GM15510 (cell line): ENCODE measurements at regions not wholly inside any gene's neighbourhood (a gene's known extent, or its start where the extent isn't known, plus 50 kb on each side); places are given as distances from the start of the nearest gene placed in this dataset.

Experiments
- POLR2A ChIP-seq: IDR thresholded peaks from 3 replicates; pipeline ENCODE4 v1.6.1; 2011; ENCODE audit warnings: borderline replicate concordance; ENCODE audit not compliant: insufficient read length; ENCODE audit errors: extremely low read depth

DNA sequence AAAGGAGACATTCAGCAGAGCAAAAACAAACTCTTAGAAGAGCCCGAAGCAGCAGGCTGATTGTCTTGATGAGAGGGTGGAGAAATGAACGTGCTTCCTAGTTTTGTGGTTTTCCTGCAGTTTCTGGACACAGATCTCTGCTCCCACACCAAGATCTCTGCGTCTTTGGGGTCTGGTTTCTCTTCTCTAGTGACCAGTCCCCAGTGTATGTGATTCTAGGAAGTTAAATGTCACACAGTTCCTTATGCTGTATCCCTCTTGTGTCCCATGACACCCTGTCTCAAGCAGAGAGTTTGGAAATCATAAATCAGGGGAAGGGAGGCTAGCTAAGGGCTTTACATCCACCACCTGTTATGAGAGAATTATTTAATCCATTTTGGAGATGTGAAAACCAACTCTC lies 55.4 kb upstream of the KLF14 start:
- no peak for TF ChIP-seq POLR2A

DNA sequence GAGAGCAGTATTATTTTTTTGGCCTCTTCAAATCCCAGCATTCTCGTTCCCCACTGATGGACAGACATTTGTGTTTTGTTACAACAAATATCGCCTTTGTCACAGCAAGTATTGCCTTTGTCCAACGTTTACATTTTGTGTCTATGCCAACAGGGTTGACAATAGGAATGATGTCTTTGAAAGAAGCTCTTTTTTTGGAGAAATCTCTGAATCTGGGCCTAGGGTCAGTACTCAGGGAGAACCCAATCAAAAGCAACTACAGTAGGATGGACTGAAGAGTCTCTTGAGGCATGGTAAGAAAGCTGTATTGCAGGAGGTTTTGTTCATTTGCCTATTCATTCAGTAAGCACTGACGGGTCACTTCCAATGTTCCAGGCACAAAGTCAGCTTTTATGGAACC lies 57.7 kb upstream of the KLF14 start:
- no peak for TF ChIP-seq POLR2A

DNA sequence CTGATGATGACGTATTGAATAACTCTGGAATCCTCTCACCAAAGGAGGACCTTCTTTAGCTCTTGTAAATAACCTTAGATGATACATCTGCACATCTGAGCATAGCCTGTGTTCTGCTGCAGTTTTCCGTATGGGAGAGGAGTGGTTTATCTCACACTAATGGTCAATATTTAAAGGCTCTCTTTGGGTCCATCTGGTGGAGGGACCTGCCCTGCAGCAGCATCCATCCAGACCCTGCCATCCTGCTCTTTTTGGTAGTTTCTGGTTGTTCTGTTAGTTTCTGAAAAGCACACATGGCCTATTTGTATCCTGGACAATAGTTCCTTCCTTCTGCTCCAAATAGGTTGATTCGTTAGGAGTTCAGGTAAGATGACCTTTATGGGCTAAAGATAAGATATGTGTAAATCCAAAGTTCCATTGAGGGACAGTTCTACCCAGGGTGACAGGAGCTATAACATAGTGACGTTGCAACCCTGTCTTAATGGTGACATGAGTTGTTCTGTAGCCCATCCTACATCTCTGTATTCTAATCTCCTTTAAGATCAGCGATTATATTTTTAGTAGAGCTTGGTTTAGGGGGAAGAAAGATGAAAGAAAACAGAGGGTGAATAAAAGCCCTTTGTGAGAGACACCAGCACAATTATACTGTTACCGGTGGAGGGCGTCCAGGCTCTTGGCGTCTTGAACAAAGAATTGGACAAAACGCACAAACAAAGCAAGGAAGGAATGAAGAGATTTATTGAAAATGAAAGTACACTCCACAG lies 60.0 kb upstream of the KLF14 start:
- TF ChIP-seq POLR2A, result no peak

DNA sequence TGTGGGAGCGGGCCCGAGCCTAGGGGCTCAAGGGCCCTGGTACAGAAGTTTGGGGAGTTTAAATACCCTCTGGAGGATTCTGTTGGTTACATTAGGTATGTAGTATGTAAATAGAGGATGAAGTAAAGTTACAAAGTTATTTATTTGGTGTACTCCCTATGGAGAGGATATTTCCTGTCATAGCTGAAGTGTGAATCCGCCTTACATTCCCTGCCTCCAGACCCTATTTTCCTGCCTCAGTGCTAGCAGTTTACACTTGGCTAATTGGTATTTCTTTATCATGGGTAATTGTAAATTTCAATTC lies 60.6 kb upstream of the KLF14 start:
- no peak for TF ChIP-seq POLR2A

DNA sequence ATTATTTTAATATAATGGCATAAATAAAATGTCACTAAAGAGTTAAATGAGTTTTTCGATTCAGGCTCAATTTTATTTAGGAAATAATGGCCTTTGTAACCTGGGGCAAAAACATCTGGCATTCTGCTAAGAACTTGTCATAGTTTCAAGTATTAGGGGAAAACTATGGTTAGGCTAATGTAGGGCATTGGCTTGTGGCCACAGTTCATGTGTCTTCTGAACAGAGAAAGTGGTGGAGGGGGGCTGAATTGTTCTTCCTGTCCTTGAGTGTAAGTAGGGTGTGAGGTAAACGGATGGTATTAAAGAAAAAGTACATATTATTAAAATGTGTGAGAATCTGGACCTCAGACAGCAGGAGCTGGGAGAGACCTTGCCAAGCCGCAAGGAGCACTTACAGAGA lies 69.1 kb upstream of the KLF14 start:
- TF ChIP-seq POLR2A, result no peak

DNA sequence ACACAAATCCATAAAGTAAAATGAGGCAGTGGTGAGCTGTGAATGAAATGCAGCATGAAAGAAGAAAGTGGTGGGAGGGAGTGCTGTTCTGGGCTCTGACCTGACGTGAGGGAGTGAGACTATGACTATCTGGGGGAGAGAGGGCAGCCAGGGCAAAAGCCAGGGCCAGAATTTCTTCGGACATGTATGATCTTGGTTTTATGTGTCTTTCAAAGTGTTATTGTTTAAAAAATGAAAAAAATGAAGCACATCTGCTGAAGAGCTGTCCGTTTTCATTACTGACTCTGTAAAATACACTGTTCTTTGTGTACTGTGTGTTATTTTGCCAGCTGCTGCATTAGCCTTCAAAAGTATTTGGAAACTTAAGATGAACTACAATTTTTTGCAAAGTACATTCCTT lies 70.2 kb upstream of the KLF14 start:
- TF ChIP-seq POLR2A, result no peak

DNA sequence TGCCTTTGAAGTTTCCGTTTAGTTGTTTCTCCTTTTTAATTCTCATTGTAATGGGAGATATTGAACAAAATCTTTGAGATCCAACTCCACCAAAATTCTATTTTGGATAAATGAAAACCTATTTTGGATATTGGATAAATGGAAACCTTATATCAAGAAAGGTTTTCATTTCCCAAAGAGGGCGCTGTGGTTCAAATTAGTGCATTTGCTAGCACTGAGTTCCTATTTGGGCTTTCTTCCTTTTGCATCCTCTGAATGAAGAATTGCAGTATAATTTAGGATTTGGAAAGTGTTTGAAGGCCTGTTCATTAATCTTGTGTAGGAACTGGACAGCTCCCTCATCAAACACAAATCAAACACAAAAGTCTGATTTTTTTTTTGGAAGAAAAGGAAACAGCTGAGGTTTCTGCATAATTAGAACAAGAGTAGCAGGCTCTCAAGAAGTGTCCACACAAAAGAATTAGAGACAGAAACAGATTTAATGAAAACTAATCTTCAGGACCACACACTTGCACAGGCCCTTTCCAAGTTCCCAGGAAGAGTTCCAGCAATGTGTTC lies 80.8 kb upstream of the KLF14 start:
- TF ChIP-seq POLR2A, result no peak

DNA sequence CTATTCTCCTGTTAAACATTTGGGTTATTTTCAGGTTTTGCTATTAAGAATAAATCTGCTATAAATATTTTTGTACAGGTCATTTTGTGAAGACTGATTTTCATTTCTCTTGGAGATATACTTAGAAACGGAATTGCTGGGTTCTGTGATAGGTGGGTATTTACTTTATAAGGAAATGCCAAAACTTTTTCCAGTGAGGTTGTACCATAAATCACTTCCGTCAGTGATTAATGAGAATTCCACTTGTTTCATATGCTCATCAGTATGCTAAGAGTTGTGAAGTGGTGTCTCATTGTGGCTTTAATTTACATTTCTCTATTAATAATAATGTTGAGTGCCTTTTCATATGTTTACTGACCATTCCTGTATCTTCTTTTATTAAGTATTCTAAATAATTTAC lies 84.0 kb upstream of the KLF14 start:
- no peak for TF ChIP-seq POLR2A

DNA sequence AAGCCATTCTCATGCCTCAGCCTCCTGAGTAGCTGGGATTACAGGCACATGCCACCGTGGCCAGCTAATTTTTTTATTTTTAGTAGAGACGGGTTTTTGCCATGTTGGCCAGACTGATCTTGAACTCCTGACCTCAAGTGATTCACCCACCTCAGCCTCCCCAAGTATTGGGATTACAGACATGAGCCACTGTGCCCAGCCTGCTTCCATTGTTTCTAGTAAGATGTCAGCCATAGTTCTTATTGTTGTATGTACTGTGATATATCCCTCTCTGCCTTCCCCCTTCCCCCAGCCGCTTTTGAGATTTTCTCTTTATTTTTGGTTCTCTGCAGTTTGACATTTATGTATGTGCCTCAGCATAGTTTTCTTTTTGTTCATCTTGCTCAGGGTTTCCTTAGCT lies 87.9 kb upstream of the KLF14 start:
- no peak for TF ChIP-seq POLR2A

DNA sequence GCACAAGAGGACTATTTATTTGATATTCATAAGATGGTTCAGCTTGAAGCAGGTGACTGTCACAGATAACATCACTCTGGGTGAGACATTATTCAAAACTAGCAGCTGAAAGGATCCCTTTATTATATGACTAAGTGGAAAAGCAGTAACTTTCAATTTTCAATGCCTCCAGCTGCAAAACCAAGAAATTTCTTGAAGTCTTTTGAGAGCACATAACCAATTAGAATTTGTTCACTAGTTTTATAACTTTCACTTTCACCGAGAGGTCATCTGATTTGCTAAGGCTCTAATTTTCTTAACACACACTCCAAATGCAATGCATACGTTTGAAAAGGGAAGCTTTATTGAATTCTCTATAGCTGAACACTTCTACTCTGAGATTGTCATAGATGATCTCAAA lies 88.6 kb upstream of the KLF14 start:
- TF ChIP-seq POLR2A, result no peak

DNA sequence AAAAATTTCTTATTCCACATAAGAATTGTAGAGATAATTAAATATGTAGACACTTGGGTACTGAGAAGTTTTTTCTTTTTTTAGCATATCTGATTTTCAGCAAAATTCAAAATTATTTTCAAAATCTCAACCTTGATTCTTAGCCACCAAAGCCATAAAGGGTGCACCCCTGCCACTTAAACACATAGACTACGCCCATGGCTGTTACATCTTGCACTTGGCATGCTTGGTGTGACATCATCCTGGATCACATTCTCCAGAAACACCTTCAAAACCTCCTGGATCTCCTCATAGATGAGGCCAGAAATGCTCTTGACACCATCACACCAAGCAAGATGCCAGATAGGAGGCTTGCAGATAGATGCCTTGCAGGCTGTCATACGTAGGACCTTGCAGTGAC lies 89.1 kb upstream of the KLF14 start:
- no peak for TF ChIP-seq POLR2A

DNA sequence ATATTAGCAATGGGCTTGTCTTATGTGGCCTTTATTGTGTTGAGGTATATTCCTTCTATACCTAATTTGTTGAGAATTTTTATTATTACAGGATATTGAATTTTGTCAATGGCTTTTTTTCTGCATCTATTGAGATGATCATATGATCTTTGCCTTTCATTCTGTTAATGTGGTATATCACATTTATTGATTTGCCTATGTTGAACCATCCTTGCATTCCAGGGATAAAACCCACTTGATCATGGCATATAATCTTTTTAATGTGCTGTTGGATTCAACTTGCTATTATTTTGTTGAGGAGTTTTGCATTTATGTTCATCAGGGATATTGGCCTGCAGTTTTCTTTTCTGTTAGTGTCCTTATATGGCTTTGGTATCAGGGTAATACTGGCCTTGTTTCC lies 91.8 kb upstream of the KLF14 start:
- no peak for TF ChIP-seq POLR2A

DNA sequence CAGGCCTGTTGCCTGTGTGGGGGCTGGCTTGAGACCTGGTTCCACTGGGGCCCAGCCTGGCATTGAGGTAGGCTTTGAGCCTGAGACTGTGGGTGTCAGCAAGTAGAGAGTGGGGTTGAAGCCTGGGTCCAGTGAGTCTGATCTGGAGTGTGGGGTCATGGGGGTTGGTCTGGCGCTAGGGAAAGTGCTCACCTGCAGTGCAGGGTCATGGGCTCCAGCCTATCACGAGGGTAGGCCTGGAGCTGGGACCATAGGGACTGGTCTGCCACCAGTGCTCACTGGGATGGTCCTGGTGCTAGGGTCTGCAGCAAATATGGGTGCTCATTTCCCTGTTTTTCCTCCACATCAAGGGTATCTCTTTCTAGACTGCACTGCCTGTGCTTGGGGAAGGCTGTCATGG lies 95.4 kb upstream of the KLF14 start:
- no peak for TF ChIP-seq POLR2A

DNA sequence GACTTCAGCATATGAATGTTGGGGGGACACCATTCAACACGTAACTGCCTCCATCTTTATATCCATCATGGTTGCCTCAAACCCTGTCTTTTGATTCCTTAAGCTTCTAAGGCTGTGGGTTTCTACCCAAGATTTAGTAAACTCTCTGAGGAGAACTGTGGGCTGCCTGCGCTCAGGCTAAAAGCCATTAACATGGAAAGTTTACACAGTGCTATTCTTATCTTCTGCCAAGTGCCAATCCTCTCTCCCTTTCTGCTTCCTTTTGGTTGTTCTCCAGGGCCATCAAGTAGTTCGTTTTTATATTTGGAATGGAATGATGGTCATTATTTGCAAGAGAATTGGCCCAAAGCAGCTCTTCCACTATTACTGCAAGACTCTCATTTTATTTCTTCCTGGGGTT lies 97.3 kb upstream of the KLF14 start:
- no peak for TF ChIP-seq POLR2A

DNA sequence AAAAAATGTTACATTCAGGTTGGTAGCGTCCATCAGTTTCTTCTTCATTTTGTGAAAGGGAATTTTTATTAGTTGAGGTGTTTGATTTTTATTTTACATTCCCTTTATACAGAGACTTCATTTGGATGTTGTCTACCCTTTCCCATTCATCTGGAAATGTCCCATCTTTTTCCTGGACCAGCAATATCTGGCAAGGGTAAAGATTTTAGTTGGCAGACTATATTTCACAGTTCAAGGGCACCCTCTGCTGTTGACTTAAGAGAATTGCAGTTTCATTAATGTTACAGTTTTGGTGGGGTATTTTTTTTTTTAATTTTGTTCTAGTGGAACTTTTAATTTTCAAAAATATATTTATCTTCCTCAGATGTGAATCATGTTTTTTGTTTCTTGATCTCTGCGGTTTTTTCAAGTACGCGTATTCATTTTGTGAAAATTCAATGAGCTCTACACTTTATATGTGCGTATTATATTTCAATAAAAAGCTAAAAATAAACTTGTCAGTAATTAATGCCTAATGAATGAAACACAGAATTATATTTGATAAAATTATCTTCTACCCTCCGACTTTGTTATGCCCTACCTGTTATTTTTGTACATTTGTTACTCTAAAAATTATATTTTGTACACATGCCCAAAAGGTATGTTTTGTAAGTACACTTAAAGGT lies 97.9 kb upstream of the KLF14 start:
- TF ChIP-seq POLR2A, result no peak

DNA sequence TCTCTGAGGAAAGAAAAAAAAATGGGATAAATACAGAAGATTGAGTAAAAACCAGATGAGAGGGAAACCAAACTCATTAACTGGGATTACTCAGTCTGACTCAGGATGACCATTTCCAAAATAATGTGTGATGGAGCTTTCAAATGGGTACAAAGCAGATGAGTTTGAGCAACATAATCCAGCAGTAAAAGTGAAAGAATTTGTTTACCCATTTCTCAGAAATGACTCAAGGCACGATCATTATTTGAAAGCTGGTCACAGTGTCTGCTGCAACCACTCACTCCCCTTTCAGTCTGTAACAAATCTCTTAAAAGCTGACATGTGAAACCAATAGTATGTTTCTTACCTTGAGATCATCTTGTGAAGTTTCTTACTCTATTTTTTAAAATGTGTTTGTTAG lies 104.7 kb upstream of the KLF14 start:
- no peak for TF ChIP-seq POLR2A
